Amniotic stem cell (primary cell): ENCODE measurements at regions not wholly inside any gene's neighbourhood (a gene's known extent, or its start where the extent isn't known, plus 50 kb on each side); places are given as distances from the start of the nearest gene placed in this dataset.
"Not testable (repeated sequence)": the region's sequence is repeated elsewhere in the genome, so short reads cannot be mapped to it uniquely, and the experiment has no call there.

Experiments
- DNase-seq: peaks from one replicate; lab custom pipeline; 2025; lab: John Stamatoyannopoulos, UW

- DNase-seq: no peak
These were observed 88.8 kb downstream of the PRL start for GRCh38 chr6:22208026-22208425.

GRCh38 chr6:22214314-22214713 lies 82.5 kb downstream of the PRL start:
- DNase-seq: no peak

GRCh38 chr6:22215474-22215873 lies 81.4 kb downstream of the PRL start:
- DNase-seq: not testable (repeated sequence)

- no peak for DNase-seq
These were observed 78.4 kb downstream of the PRL start for GRCh38 chr6:22218410-22218809.

GRCh38 chr6:22219925-22220324 lies 76.9 kb downstream of the PRL start:
- DNase-seq: no peak

GRCh38 chr6:22221211-22221610 lies 75.6 kb downstream of the PRL start:
- no peak for DNase-seq

- DNase-seq: no peak
These were observed 75.2 kb downstream of the PRL start for GRCh38 chr6:22221630-22222029.

GRCh38 chr6:22222469-22222868 lies 74.4 kb downstream of the PRL start:
- no peak for DNase-seq

- DNase-seq: no peak
These were observed 68.8 kb downstream of the PRL start for GRCh38 chr6:22227824-22228610.

GRCh38 chr6:22231050-22231449 lies 65.8 kb downstream of the PRL start:
- no peak for DNase-seq

GRCh38 chr6:22231616-22232015 lies 65.2 kb downstream of the PRL start:
- DNase-seq: no peak

GRCh38 chr6:22236626-22237414 lies 60.0 kb downstream of the PRL start:
- peak; percentile 48 for DNase-seq
